NK-92 treated with Interleukin-12 subunit alpha and Interleukin-12 subunit beta, amount 100 ng/mL, for 24 hours (cell line): ENCODE measurements at regions not wholly inside any gene's neighbourhood (a gene's known extent, or its start where the extent isn't known, plus 50 kb on each side); places are given as distances from the start of the nearest gene placed in this dataset.
"Not testable (repeated sequence)": the region's sequence is repeated elsewhere in the genome, so short reads cannot be mapped to it uniquely, and the experiment has no call there.

Source experiments
- DNase-seq: peaks from one replicate; lab custom pipeline; 2025; lab: John Stamatoyannopoulos, UW

- DNase-seq: no peak
Observed at GRCh38 chr1:78247079-78247478, 201.3 kb downstream of the GIPC2 start.

GRCh38 chr1:78250201-78250600 is 204.4 kb downstream of the GIPC2 start:
- no peak for DNase-seq

GRCh38 chr1:78254517-78254916 is 208.8 kb downstream of the GIPC2 start:
- no peak for DNase-seq

GRCh38 chr1:78255383-78255782 is 209.6 kb downstream of the GIPC2 start:
- DNase-seq: no peak

- no peak for DNase-seq
Observed at GRCh38 chr1:78255846-78256245, 210.1 kb downstream of the GIPC2 start.

- no peak for DNase-seq
Observed at GRCh38 chr1:78263459-78263858, 217.7 kb downstream of the GIPC2 start.

GRCh38 chr1:78263946-78264345 is 218.2 kb downstream of the GIPC2 start:
- no peak for DNase-seq

GRCh38 chr1:78267513-78268218 is 221.9 kb downstream of the GIPC2 start:
- DNase-seq: no peak

- no peak for DNase-seq
Observed at GRCh38 chr1:78269591-78269990, 221.2 kb upstream of the PTGFR start.

- DNase-seq: not testable (repeated sequence)
Observed at GRCh38 chr1:78271423-78271822, 219.4 kb upstream of the PTGFR start.

GRCh38 chr1:78274814-78275213 is 216.0 kb upstream of the PTGFR start:
- DNase-seq: no peak

GRCh38 chr1:78275456-78275855 is 215.3 kb upstream of the PTGFR start:
- DNase-seq: no peak

- DNase-seq: no peak
Observed at GRCh38 chr1:78275906-78276685, 214.7 kb upstream of the PTGFR start.

- peak; percentile 17 for DNase-seq
Observed at GRCh38 chr1:78277253-78277652, 213.5 kb upstream of the PTGFR start.

- no peak for DNase-seq
Observed at GRCh38 chr1:78279051-78279450, 211.7 kb upstream of the PTGFR start.

- DNase-seq: no peak
Observed at GRCh38 chr1:78280626-78281025, 210.1 kb upstream of the PTGFR start.

GRCh38 chr1:78281580-78281979 is 209.2 kb upstream of the PTGFR start:
- DNase-seq: no peak

- DNase-seq: no peak
Observed at GRCh38 chr1:78283691-78284090, 207.1 kb upstream of the PTGFR start.

GRCh38 chr1:78284354-78284753 is 206.4 kb upstream of the PTGFR start:
- no peak for DNase-seq

GRCh38 chr1:78286686-78287085 is 204.1 kb upstream of the PTGFR start:
- DNase-seq: no peak

- DNase-seq: no peak
Observed at GRCh38 chr1:78289603-78290002, 201.2 kb upstream of the PTGFR start.

- no peak for DNase-seq
Observed at GRCh38 chr1:78291418-78291817, 199.4 kb upstream of the PTGFR start.

- DNase-seq: no peak
Observed at GRCh38 chr1:78291872-78292271, 198.9 kb upstream of the PTGFR start.

- no peak for DNase-seq
Observed at GRCh38 chr1:78292361-78292760, 198.4 kb upstream of the PTGFR start.
